GM23338 (cell line): ENCODE measurements at regions not wholly inside any gene's neighbourhood (a gene's known extent, or its start where the extent isn't known, plus 50 kb on each side); places are given as distances from the start of the nearest gene placed in this dataset.

ENCODE experiments used
- ATAC-seq: fragments of 200-7000 bp; cut with Tn5 transposase; 3 replicates; pipeline ENCODE4 v1.9.1; 2020
- DNase-seq: peaks from one replicate; pipeline ENCODE4 v3.0.0-alpha.2; 2015; ENCODE audit warnings: low spot score
- H2AFZ ChIP-seq: fragments of 200-600 bp; sonication (generic); 2 replicates; pipeline ENCODE4 v1.8.0; 2016; ENCODE audit warnings: antibody characterized with exemption, mild to moderate bottlenecking, moderate library complexity
- H3F3A ChIP-seq: fragments of 200-600 bp; sonication (generic); replicated peaks from 2 replicates; pipeline ENCODE4 v1.8.0; 2017; ENCODE audit warnings: antibody characterized with exemption, mixed run types, low read depth
- H3K27ac ChIP-seq: fragments of 200-600 bp; sonication (generic); 2 replicates; pipeline ENCODE4 v1.6.1; 2016; ENCODE audit warnings: low read depth
- H3K27me3 ChIP-seq: fragments of 200-600 bp; sonication (generic); 2 replicates; pipeline ENCODE4 v1.8.0; 2016; ENCODE audit warnings: mild to moderate bottlenecking, mixed run types, moderate library complexity; ENCODE audit not compliant: insufficient read depth
- H3K36me3 ChIP-seq: fragments of 200-600 bp; sonication (generic); 2 replicates; pipeline ENCODE4 v1.8.0; 2016; ENCODE audit warnings: mild to moderate bottlenecking; ENCODE audit not compliant: insufficient read depth
- H3K4me1 ChIP-seq: fragments of 200-600 bp; sonication (generic); 2 replicates; pipeline ENCODE4 v1.8.0; 2016; ENCODE audit warnings: mild to moderate bottlenecking, moderate library complexity; ENCODE audit not compliant: insufficient read depth
- H3K4me2 ChIP-seq: fragments of 200-600 bp; sonication (generic); 2 replicates; pipeline ENCODE4 v1.7.1; 2017; ENCODE audit warnings: mixed run types
- H3K4me3 ChIP-seq: fragments of 200-600 bp; sonication (generic); 2 replicates; pipeline ENCODE4 v1.6.1; 2016; ENCODE audit warnings: mixed run types
- H3K79me2 ChIP-seq: fragments of 200-600 bp; sonication (generic); replicated peaks from 2 replicates; pipeline ENCODE4 v1.8.0; 2017; ENCODE audit warnings: mild to moderate bottlenecking; ENCODE audit not compliant: insufficient read depth
- H3K9me2 ChIP-seq: fragments of 200-600 bp; sonication (generic); 2 replicates; pipeline ENCODE4 v1.8.0; 2017; ENCODE audit not compliant: insufficient read depth
- H4K20me1 ChIP-seq: fragments of 200-600 bp; sonication (generic); replicated peaks from 2 replicates; pipeline ENCODE4 v1.8.0; 2017; ENCODE audit warnings: mild to moderate bottlenecking; ENCODE audit not compliant: insufficient read depth
- H3K27ac Mint-ChIP-seq: 2 replicates; pipeline ENCODE4 v1.8.0; 2020; ENCODE audit warnings: inconsistent platforms, mild to moderate bottlenecking, moderate library complexity, mixed read lengths
- H3K27me3 Mint-ChIP-seq: 3 replicates; pipeline ENCODE4 v1.8.0; 2022; ENCODE audit warnings: low read depth, mild to moderate bottlenecking, moderate library complexity, mixed read lengths, inconsistent platforms; ENCODE audit not compliant: insufficient read depth, poor library complexity
- H3K36me3 Mint-ChIP-seq: 3 replicates; pipeline ENCODE4 v1.8.0; 2021; ENCODE audit warnings: low read depth, mild to moderate bottlenecking, inconsistent platforms, moderate library complexity, mixed read lengths
- H3K4me1 Mint-ChIP-seq: 3 replicates; pipeline ENCODE4 v1.8.0; 2020; ENCODE audit warnings: mild to moderate bottlenecking, inconsistent platforms, mixed read lengths
- H3K4me3 Mint-ChIP-seq: 3 replicates; pipeline ENCODE4 v1.8.0; 2021; ENCODE audit warnings: moderate library complexity, mild to moderate bottlenecking, inconsistent platforms, mixed read lengths
- H3K9me3 Mint-ChIP-seq: 3 replicates; pipeline ENCODE4 v1.8.0; 2020; ENCODE audit warnings: moderate library complexity, mild to moderate bottlenecking, inconsistent platforms, mixed read lengths
- CREB1 ChIP-seq: fragments of 250-450 bp; sonication (Bioruptor Pico); IDR thresholded peaks from 2 replicates; pipeline ENCODE4 v1.5.0; 2020; ENCODE audit warnings: low read depth, mild to moderate bottlenecking, moderate library complexity
- CTCF ChIP-seq, 2 experiments: fragments of 200-600 bp in 1 of 2; sonication (generic) in 1 of 2; conservative IDR thresholded peaks; 2 replicates each; pipeline versions ENCODE4 v1.5.1 to v1.6.1; 2016 to 2017; ENCODE audit warnings: antibody characterized with exemption in 2 of 2, low read depth in 2 of 2, mild to moderate bottlenecking in 2 of 2, moderate library complexity in 1 of 2
- ETS1 ChIP-seq: IDR thresholded peaks from 2 replicates; pipeline ENCODE4 v1.6.1; 2016; ENCODE audit warnings: antibody characterized with exemption
- EZH2phosphoT487 ChIP-seq: fragments of 200-600 bp; sonication (generic); IDR thresholded peaks from one replicate; pipeline ENCODE4 v1.8.1; 2018; ENCODE audit warnings: antibody characterized with exemption; ENCODE audit not compliant: unreplicated experiment
- JUNB ChIP-seq: IDR thresholded peaks from one replicate; pipeline ENCODE4 v1.6.1; 2016; ENCODE audit warnings: antibody characterized with exemption; ENCODE audit not compliant: unreplicated experiment
- NANOG ChIP-seq: IDR thresholded peaks from 2 replicates; pipeline ENCODE4 v1.6.1; 2016; ENCODE audit warnings: antibody characterized with exemption, borderline replicate concordance
- REST ChIP-seq: IDR thresholded peaks from one replicate; pipeline ENCODE4 v1.6.1; 2018; ENCODE audit warnings: antibody characterized with exemption; ENCODE audit not compliant: unreplicated experiment
- STAT1 ChIP-seq: IDR thresholded peaks from one replicate; pipeline ENCODE4 v1.6.1; 2016; ENCODE audit warnings: antibody characterized with exemption; ENCODE audit not compliant: unreplicated experiment
- ZNF114 ChIP-seq: fragments of 250-450 bp; sonication (Bioruptor Pico); IDR thresholded peaks from 2 replicates; pipeline ENCODE4 v1.5.0; 2020; ENCODE audit warnings: mild to moderate bottlenecking, moderate library complexity
- ZNF331 ChIP-seq: fragments of 250-450 bp; sonication (Bioruptor Pico); IDR thresholded peaks from 2 replicates; pipeline ENCODE4 v1.5.0; 2020; ENCODE audit warnings: low read depth, mild to moderate bottlenecking, moderate library complexity

- Mint-ChIP-seq H3K9me3 (peaks cover 26% of the 10 kb centered on the region), H3K4me1 (no peaks in the 10 kb centered on the region), H3K27ac (0 out of 2 replicates have a peak overlapping the region, but pooled peaks have one; percentile 41), H3K36me3 (peaks cover 20% of the 10 kb centered on the region), H3K27me3 (no peaks in the 10 kb centered on the region), H3K4me3 (no peak overlapping the region)
- no peak for DNase-seq
- H2AFZ ChIP-seq, result no peak overlapping the region
- H3K27me3 ChIP-seq, result no peaks in the 10 kb centered on the region
- no peaks in the 10 kb centered on the region for H4K20me1 ChIP-seq
- H3K27ac ChIP-seq, result no peak overlapping the region
- H3K9me2 ChIP-seq, result no peaks in the 10 kb centered on the region
- H3F3A ChIP-seq, result no peaks in the 10 kb centered on the region
- H3K4me2 ChIP-seq, result no peak overlapping the region
- TF ChIP-seq REST (no peak), EZH2phosphoT487 (no peak), NANOG (no peak), ZNF114 (CRISPR knock-in tag) (no peak), STAT1 (no peak), CTCF (conservative IDR thresholded peaks at IDR 0.05; ENCODE audit: low read depth in 2 of 2) (no peak), JUNB (no peak), ZNF331 (CRISPR knock-in tag) (no peak), ETS1 (no peak), CREB1 (CRISPR knock-in tag) (no peak)
- ATAC-seq, result no peak
- H3K79me2 ChIP-seq, result no peaks in the 10 kb centered on the region
- H3K36me3 ChIP-seq, result 0 out of 2 replicates have a peak, but pooled peaks cover 12% of the 10 kb centered on the region
- no peak overlapping the region for H3K4me3 ChIP-seq
- no peaks in the 10 kb centered on the region for H3K4me1 ChIP-seq
Measured at GRCh38 chr18:43341014-43341413, 63.7 kb upstream of the SYT4 start.

GRCh38 chr18:43350176-43350575 is 72.9 kb upstream of the SYT4 start:
- no peaks in the 10 kb centered on the region for H3K9me3 Mint-ChIP-seq
- no peaks in the 10 kb centered on the region for H3K36me3 Mint-ChIP-seq
- Histone ChIP-seq H3K36me3 (no peaks in the 10 kb centered on the region), H3K27ac (no peak overlapping the region), H3F3A (no peaks in the 10 kb centered on the region), H3K4me1 (0 out of 2 replicates have a peak, but pooled peaks cover 10% of the 10 kb centered on the region), H3K9me2 (peaks cover 19% of the 10 kb centered on the region), H4K20me1 (no peaks in the 10 kb centered on the region), H3K79me2 (no peaks in the 10 kb centered on the region), H3K27me3 (no peaks in the 10 kb centered on the region), H3K4me2 (no peak overlapping the region), H3K4me3 (no peak overlapping the region), H2AFZ (no peak overlapping the region; the same call in 1 of the 2 replicates)
- TF ChIP-seq CTCF (conservative IDR thresholded peaks at IDR 0.05; ENCODE audit: low read depth in 2 of 2), result no peak
- TF ChIP-seq ETS1, result no peak
- H3K4me3 Mint-ChIP-seq, result no peak overlapping the region
- no peak for DNase-seq
- no peak for ATAC-seq
- H3K27me3 Mint-ChIP-seq, result peaks cover 5% of the 10 kb centered on the region
- no peak overlapping the region for H3K27ac Mint-ChIP-seq
- peaks cover 5% of the 10 kb centered on the region for H3K4me1 Mint-ChIP-seq
